ENCODE measurements at regions not wholly inside any gene's neighbourhood (a gene's known extent, or its start where the extent isn't known, plus 50 kb on each side); places are given as distances from the start of the nearest gene placed in this dataset.
"Not testable (repeated sequence)": the region's sequence is repeated elsewhere in the genome, so short reads cannot be mapped to it uniquely, and the experiment has no call there.

DNA sequence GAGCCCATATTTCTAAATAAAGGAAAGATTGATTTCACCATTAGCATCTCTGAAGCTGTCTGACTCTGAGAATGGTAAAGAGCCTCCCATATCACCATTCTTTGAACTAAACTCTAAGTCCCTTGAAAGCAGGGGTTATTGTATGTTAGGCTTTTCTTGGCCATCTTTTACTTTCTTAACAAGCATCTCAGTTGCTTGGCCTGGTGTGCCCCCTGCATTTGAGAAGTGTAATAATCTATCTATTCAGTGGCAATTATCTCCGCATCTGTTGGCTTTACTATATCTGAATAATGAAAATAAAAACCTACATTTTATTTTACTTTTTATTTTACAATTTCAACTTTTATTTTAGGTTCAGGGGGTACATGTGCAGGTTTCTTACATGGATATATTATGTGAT lies 128.3 kb upstream of the ARMCX2 start:
- no peak overlapping the region for H3K27ac ChIP-seq
- no peak for DNase-seq (ENCODE audit: extremely low spot score in 2 of 2)
- no peaks in the 10 kb centered on the region for H3K4me1 ChIP-seq
- H3K9me3 ChIP-seq, result no peaks in the 10 kb centered on the region
- no peak for TF ChIP-seq POLR2AphosphoS5 (IDR thresholded peaks at IDR 0.05; ENCODE audit: insufficient read depth in 1 of 2, low read depth in 1 of 2)
- TF ChIP-seq, protein P1, sequence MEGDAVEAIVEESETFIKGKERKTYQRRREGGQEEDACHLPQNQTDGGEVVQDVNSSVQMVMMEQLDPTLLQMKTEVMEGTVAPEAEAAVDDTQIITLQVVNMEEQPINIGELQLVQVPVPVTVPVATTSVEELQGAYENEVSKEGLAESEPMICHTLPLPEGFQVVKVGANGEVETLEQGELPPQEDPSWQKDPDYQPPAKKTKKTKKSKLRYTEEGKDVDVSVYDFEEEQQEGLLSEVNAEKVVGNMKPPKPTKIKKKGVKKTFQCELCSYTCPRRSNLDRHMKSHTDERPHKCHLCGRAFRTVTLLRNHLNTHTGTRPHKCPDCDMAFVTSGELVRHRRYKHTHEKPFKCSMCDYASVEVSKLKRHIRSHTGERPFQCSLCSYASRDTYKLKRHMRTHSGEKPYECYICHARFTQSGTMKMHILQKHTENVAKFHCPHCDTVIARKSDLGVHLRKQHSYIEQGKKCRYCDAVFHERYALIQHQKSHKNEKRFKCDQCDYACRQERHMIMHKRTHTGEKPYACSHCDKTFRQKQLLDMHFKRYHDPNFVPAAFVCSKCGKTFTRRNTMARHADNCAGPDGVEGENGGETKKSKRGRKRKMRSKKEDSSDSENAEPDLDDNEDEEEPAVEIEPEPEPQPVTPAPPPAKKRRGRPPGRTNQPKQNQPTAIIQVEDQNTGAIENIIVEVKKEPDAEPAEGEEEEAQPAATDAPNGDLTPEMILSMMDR (IDR thresholded peaks at IDR 0.05), result no peak
- no peak for TF ChIP-seq POLR2A (IDR thresholded peaks at IDR 0.05)
- no peaks in the 10 kb centered on the region for H3K36me3 ChIP-seq
- no peak overlapping the region for H3K4me3 ChIP-seq
- no peaks in the 10 kb centered on the region for H3K27me3 ChIP-seq
- intact Hi-C loops (cut with DNase I), result no loop called here

DNA sequence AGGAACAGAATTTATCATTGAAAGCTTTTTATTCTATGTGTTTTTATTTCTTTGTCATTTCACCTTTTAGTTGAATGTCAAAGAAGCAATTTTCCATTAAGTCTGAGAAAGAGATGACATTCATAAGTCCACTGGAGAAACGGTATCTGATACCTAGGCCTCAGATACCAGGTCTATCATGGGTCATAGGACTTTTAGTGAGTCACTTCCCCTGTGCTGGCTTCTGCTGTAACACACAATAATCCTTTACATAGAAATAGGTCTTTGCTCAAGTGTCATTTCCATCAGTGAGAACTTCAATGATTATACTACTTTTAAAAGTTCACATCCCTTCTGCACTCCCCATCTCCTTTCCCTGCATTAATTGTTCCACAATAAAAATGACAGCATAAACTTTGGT lies 125.5 kb upstream of the ARMCX2 start:
- intact Hi-C loops (cut with DNase I), result no loop called here
- no peak for DNase-seq (ENCODE audit: extremely low spot score in 2 of 2)

GRCh38 chrX:101780421-101780820 lies 120.8 kb upstream of the ARMCX2 start:
- H3K27ac ChIP-seq, result not testable (repeated sequence)

More for the DNA sequence above, 125.5 kb upstream of the ARMCX2 start:
- Histone ChIP-seq H3K36me3 (no peaks in the 10 kb centered on the region), H3K9me3 (no peaks in the 10 kb centered on the region), H3K4me3 (no peak overlapping the region), H3K27ac (no peak overlapping the region), H3K4me1 (no peaks in the 10 kb centered on the region), H3K27me3 (no peaks in the 10 kb centered on the region)
- TF ChIP-seq, protein P1 (IDR thresholded peaks at IDR 0.05), result no peak
- TF ChIP-seq POLR2AphosphoS5 (IDR thresholded peaks at IDR 0.05; ENCODE audit: insufficient read depth in 1 of 2, low read depth in 1 of 2) (no peak), POLR2A (IDR thresholded peaks at IDR 0.05) (no peak)

GRCh38 chrX:101774340-101774739 lies 114.7 kb upstream of the ARMCX2 start:
- H3K9me3 ChIP-seq, result no peaks in the 10 kb centered on the region
- no peaks in the 10 kb centered on the region for H3K4me1 ChIP-seq
- intact Hi-C loops (cut with DNase I), result no loop called here
- DNase-seq (ENCODE audit: extremely low spot score in 2 of 2), result no peak
- H3K36me3 ChIP-seq, result no peaks in the 10 kb centered on the region
- no peak overlapping the region for H3K27ac ChIP-seq
- TF ChIP-seq, protein P1 (IDR thresholded peaks at IDR 0.05), result no peak
- no peak for TF ChIP-seq POLR2A (IDR thresholded peaks at IDR 0.05)
- no peak for TF ChIP-seq POLR2AphosphoS5 (IDR thresholded peaks at IDR 0.05; ENCODE audit: insufficient read depth in 1 of 2, low read depth in 1 of 2)
- no peaks in the 10 kb centered on the region for H3K27me3 ChIP-seq
- H3K4me3 ChIP-seq, result no peak overlapping the region

More at GRCh38 chrX:101780421-101780820, 120.8 kb upstream of the ARMCX2 start:
- H3K27me3 ChIP-seq; H3K4me1 ChIP-seq; intact Hi-C loops (cut with DNase I); H3K4me3 ChIP-seq; DNase-seq (ENCODE audit: extremely low spot score in 2 of 2); H3K9me3 ChIP-seq; H3K36me3 ChIP-seq: not testable (repeated sequence)

DNA sequence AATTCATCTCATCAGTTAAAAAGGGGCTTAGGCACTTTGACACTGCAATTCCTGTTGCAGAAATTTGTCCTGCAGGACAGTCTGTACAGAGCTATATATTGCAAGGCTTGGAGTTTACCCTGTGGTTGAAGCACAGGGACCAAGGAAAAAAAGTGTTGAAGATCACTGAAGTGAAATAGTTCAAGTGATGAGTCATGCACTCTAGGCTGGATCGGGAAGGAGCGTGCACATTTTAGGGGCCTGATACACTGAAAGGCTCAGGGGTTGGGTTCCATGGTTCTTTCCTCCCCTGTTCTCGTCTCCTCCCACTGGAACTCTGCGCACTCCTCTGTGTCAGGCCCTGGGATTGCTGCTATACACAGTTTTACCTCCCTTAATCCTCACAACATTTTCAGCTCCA lies 104.9 kb upstream of the ARMCX2 start:
- Histone ChIP-seq H3K27me3 (no peaks in the 10 kb centered on the region), H3K36me3 (no peaks in the 10 kb centered on the region)
- intact Hi-C loops (cut with DNase I), result no loop called here

More for the DNA sequence above, 104.9 kb upstream of the ARMCX2 start:
- no peaks in the 10 kb centered on the region for H3K9me3 ChIP-seq
- no peak for DNase-seq (ENCODE audit: extremely low spot score in 2 of 2)
- TF ChIP-seq POLR2A (IDR thresholded peaks at IDR 0.05), result no peak
- TF ChIP-seq, protein P1 (IDR thresholded peaks at IDR 0.05), result no peak
- no peak for TF ChIP-seq POLR2AphosphoS5 (IDR thresholded peaks at IDR 0.05; ENCODE audit: insufficient read depth in 1 of 2, low read depth in 1 of 2)
- no peaks in the 10 kb centered on the region for H3K4me1 ChIP-seq
- no peak overlapping the region for H3K27ac ChIP-seq
- H3K4me3 ChIP-seq, result no peak overlapping the region
